NCI-H460 (cell line): ENCODE measurements at regions not wholly inside any gene's neighbourhood (a gene's known extent, or its start where the extent isn't known, plus 50 kb on each side); places are given as distances from the start of the nearest gene placed in this dataset.
"Not testable (repeated sequence)": the region's sequence is repeated elsewhere in the genome, so short reads cannot be mapped to it uniquely, and the experiment has no call there.

Experiments
- DNase-seq: peaks from one replicate; pipeline ENCODE4 v3.0.0-alpha.2; 2016; ENCODE audit warnings: low read depth; ENCODE audit errors: extremely low read depth

DNA sequence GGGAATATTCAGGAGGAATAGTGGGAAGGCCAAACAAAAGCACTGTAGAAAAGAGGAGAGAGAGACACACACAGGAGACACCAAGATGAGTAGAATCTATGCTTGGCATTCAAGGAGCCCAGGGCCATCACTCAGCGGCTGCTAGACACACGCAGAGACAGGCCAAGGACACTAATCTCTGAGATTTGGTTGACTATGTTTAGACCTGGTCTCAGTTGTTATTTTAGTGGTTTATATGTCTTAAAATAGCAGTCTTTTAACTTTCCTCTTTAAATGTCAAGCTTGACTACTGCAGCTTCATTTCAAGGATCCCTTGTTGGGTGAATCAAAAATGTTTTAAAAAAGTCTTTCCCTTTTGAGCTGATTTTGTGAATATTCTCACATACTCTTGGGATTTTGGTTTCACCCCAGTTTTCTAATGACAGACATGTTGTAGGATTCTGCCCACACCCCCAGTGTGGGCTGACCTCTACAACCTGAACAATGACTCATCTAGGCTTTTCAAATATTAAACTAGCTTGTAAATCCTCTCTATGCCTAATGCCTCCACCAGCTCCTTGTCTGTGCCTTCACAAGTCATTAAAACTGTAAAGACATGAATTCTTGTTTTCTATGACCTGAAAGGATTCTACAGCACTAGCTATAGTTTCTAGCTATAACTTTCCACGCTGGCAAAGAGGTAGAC, 142.7 kb upstream of the EXOC2 start:
- DNase-seq = no peak

DNA sequence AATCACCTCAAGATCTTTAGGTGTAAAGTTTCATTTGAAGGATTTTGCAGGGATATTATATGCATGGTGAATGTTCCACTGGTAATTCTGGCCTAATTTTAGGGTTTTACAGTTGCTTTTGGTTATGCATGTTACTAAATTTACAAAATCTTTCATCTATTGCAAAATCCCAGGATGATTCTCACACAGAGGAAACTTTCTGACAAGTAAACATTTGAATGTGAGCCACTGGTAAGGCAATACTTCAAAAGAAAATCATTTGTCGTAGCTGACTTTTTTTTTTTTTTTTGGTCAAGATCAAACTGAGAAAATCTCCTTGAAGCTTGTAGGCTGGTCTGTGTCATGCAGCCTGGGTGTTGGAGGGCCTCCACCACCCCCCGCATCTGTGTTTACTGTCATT, 141.9 kb upstream of the EXOC2 start:
- no peak for DNase-seq

GRCh38 chr6:834190-834589, 141.3 kb upstream of the EXOC2 start:
- DNase-seq = no peak

GRCh38 chr6:832804-833203, 139.9 kb upstream of the EXOC2 start:
- not testable (repeated sequence) for DNase-seq

DNA sequence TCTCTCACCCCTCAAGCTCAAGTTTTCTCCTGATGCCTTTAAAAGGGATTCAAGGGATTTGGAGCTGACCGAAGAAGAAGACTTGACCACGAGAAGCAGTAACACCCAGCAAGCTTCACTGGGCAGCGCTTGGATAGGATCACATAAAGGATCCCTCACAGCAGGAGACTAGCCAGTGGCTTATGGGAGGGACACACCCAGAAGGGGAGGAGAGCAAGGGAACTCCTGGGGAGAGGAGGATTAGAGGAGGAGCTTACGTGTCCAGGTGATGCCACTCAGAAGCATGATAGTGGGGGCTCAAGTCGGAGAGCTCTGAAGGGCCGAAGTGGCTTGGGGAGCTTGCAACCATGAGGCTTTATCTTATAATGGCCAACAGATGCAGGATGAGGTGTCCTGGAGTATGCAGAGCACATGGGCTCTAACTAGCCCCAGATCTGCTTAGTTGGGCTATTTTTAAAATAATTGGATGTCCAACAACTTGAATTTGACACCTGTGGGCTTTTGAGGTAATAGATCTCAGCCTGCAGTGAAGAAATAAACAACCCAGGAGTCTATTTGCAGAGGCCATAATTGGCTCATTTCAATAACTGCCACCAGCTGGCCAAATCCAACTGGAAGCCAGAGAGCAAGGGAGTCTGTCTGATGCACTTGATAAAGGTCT, 137.9 kb upstream of the EXOC2 start:
- DNase-seq = no peak

GRCh38 chr6:829656-830055, 136.7 kb upstream of the EXOC2 start:
- DNase-seq = no peak

DNA sequence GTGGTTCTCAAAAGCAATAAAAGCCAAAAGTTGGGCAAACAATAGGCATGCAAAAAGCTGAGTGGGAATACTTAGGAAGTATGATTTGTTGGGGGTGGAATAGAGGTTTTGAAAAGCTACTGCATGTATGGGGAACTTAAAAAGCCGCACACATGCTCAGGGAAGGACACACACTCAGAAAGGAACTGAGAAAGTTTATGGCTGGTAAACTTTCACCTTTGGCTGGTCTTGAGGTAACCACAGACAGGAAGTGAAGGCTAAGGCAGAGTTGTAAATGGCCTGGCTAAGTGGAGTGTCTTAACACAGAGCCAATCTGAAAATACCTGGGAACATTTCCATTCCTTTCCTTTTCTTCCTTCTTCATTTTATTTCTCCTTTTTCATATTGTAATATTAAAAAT, 134.5 kb upstream of the EXOC2 start:
- DNase-seq = no peak

GRCh38 chr6:819122-819521, 126.2 kb upstream of the EXOC2 start:
- DNase-seq = no peak

DNA sequence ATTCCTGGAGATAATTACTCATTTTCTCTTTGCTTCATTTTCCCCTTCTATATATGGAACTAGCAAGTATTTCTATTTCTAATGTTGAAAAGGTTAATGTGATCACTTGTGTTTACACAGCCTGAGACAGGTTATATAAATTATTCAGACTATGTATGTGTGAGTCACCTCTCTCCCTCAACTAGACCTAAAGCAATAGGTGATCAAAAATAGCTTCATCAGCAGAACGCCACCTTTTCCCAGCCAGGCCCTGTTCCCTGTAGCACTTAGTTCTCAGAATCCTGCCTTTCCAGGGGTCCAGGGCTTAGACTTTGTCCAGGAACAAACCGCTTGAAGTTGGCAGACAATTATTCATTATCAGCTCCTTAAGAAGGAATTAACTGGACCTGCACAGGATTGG, 125.3 kb upstream of the EXOC2 start:
- no peak for DNase-seq

GRCh38 chr6:816510-817084, 123.7 kb upstream of the EXOC2 start:
- no peak for DNase-seq

DNA sequence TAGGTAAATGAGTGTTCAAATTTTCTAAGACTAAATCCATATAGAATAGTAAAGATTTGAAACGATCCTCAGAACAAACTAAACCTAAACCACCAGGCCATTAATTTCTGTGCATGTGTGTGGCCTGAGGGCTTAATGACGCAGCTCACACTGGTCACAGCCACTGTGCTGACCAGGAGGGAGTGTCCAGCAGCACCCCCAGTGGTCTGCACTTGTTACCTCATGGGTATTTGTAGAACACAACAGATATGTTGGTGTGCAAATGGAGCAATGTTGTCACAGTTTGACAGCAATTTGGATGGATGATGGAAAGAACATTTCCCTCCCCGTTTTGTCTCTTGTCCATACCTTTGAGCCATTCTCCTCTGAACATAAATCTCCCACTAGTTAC, 122.4 kb upstream of the EXOC2 start:
- DNase-seq = no peak

DNA sequence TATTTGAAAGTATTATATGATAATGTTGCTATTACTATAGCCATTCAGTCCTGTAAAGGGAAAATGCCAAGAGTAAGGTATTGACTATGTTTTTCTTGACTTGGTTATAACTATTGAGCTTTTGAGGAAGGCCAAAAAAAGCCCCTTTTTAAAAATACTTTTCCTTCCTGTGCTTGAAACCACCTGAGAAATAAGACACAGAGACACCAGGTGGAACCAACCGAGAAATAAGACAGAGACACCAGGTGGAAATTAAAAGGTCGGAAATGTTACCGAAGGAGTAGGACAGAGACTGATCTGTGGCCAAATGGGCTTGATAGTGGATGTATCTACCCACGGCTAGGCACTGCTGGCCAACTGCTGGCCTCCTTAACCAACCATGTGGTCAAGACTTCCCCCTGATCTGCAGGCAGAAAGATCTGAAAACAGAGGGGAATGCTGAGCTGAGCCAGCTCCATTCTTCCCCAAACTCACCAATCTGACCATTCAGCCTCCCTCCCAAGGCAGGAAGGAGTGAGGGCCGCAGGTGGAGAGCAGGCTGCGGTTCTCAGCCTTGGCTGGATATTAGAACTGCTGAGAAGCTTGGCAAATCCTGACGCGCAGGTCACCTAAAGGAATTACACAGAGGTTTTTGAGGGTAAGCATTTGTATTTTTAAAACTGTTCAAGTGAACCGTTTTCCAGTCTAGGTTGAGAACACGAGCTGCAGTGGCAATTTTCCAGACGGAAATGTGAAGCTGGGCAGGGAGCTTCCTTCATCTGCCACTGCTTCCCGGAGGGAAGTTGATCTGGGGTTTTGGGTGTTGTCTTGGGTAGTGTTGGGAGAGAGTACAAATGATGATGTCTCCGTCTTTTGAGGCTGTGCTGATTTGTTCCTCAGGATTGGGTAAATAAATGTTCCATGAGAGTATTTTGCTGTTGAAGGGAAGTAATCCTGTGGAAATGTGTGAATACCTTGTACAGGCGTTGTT, 121.7 kb upstream of the EXOC2 start:
- DNase-seq = no peak

GRCh38 chr6:811831-812230, 118.9 kb upstream of the EXOC2 start:
- DNase-seq = no peak

- no peak for DNase-seq
Observed at GRCh38 chr6:811191-811590, 118.3 kb upstream of the EXOC2 start.

DNA sequence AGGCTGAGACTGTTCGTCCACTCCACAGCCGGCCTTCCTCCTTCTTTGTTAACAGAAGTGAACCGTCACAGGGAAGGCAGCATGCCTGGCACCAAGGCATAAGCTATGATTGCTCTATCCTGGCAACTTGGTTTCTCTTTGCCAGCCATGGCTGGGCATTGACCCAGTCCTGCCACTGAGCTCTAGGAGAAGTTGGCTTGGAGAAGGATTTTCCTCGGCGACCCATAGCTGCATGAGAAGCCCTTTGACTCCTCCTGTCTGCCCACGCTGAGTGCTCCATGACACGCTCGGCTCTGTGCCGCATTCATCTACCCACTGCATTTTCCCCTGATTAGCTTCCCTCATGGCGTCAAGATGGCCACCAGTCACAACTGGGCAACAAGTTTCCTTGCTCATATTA, 111.8 kb upstream of the EXOC2 start:
- DNase-seq = no peak

DNA sequence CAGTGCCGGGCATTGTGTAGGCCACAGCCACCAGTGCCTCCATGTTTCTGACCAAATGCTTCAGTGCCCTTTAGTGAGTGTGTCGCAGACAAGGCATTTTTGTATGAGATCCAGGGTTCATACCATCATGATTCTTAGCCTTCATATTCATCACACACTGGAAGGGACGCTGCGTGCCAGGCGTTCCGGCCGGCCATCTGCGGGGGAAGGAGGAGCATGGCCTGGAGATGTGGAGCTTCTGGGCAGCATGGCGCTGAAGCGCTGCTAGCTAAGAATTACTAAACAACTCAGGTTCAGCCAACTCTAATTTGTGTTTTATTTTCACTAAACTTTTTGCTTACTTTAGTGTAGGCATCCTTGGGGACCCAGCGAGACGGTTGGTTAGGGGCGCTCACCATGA, 111.4 kb upstream of the EXOC2 start:
- DNase-seq = no peak

DNA sequence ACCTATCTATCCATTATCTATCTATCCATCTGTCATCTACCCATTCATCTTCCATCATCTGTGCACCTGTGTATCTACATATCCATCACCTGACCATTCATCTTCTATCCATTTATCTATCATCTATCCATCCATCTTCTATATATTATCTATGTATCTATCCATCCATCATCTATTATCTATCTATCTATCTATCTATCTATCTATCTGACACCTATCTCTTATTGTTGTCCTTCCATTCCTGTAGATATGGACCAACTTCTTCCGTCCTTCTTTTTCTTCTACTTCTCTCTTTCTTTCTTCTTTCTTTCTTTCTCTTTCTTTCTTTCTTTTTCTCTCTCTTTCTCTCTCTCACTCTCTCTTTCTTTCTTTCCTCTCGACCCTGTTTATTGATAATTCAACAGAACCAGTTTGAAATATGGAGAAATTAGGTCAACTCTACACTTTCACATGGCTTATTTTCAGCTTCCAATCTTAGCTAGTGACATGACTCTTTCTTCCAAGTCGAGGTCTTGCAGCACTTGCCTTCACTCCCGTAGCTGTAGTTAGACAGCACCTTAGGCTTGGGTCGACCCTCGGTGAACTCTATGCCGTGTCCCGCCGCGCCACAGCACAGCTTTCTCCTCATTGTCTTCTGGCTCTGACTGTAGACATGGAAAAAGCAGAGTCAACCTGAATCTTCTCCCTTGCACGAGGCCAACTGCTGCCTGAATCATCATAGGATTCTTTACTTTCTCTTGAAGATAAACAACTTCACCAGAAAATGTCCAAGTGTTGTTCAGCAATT, 110.4 kb upstream of the EXOC2 start:
- no peak for DNase-seq

GRCh38 chr6:802701-803100, 109.8 kb upstream of the EXOC2 start:
- DNase-seq = no peak

DNA sequence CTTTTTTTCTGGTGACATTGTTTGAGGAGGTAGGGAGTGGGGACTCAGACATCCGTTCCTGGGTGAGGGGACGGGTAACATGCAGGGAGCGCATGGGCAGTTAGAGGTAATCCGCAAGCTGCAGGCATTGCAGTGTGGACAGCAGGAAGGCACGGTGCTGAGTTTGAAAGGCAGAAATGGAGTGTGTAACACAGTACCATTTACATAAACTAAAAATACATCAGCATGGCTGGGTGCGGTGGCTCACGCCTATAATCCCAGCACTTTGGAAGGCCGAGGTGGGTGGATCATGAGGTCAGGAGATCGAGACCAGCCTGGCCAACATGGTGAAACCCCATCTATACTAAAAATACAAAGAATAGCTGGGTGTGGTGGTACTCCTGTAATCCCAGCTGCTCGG, 109.3 kb upstream of the EXOC2 start:
- DNase-seq = not testable (repeated sequence)

- no peak for DNase-seq
Observed at GRCh38 chr6:799769-800168, 106.8 kb upstream of the EXOC2 start.
